B cell (primary cell): ENCODE measurements at regions not wholly inside any gene's neighbourhood (a gene's known extent, or its start where the extent isn't known, plus 50 kb on each side); places are given as distances from the start of the nearest gene placed in this dataset.

Source experiments
- ATAC-seq: fragments of 200-7000 bp; cut with Tn5 transposase; one replicate; pipeline ENCODE4 v1.10.0; 2021; ENCODE audit warnings: low read depth, mild to moderate bottlenecking, moderate number of reproducible peaks, moderate library complexity
- CTCF ChIA-PET: fragments of 350-600 bp; sonication (Branson Sonifier 250); formaldehyde crosslinking; loops from one replicate; lab custom pipeline; 2021; ENCODE audit warnings: antibody characterized with exemption, inconsistent platforms; lab: Charles Lee
- POLR2A ChIA-PET: fragments of 350-600 bp; sonication (Branson Sonifier 250); formaldehyde crosslinking; loops from one replicate; lab custom pipeline; 2021; ENCODE audit warnings: antibody characterized with exemption; lab: Charles Lee
- DNase-seq: peaks from one replicate; pipeline ENCODE4 v3.0.0; 2013
- H2AFZ ChIP-seq: 2 replicates; pipeline ENCODE4 v1.6.1; 2012; ENCODE audit warnings: mild to moderate bottlenecking, low read depth, low read length; ENCODE audit not compliant: insufficient read depth, poor library complexity, severe bottlenecking
- H3K27ac ChIP-seq, 2 donors: 1 replicate in 1 of 2; 2 replicates in 1 of 2; pipeline ENCODE4 v1.5.1; 2012 to 2013; ENCODE audit warnings: low read length in 2 of 2, mild to moderate bottlenecking in 2 of 2, moderate library complexity in 1 of 2
- H3K27me3 ChIP-seq, 4 experiments: fragments of 200-600 bp in 1 of 4; sonication (generic) in 1 of 4; replicated peaks in 1 of 4; 1 replicate in 2 of 4; 2 replicates in 2 of 4; pipeline versions ENCODE4 v1.6.1 to v1.7.0; 2013 to 2016; ENCODE audit warnings: low read length in 3 of 4, mild to moderate bottlenecking in 2 of 4, mixed read lengths in 1 of 4, moderate library complexity in 1 of 4; ENCODE audit not compliant: insufficient read depth in 4 of 4, control insufficient read depth in 3 of 4; ENCODE audit errors: control extremely low read depth in 1 of 4
- H3K36me3 ChIP-seq, 2 experiments: replicated peaks in 1 of 2; 1 replicate in 1 of 2; 2 replicates in 1 of 2; pipeline versions ENCODE4 v1.6.1 to v1.7.1; 2013; ENCODE audit warnings: low read length in 1 of 2; ENCODE audit not compliant: insufficient read depth in 2 of 2, control insufficient read depth in 1 of 2; ENCODE audit errors: control extremely low read depth in 1 of 2, extremely low read depth in 1 of 2
- H3K4me1 ChIP-seq, 2 donors: fragments of 200-600 bp in 1 of 2; sonication (generic) in 1 of 2; 1 replicate in 1 of 2; 2 replicates in 1 of 2; pipeline versions ENCODE4 v1.5.1 to v1.6.1; 2013 to 2017; ENCODE audit warnings: low read length in 2 of 2; ENCODE audit not compliant: control insufficient read depth in 2 of 2, insufficient read depth in 2 of 2
- H3K4me2 ChIP-seq: replicated peaks from 2 replicates; pipeline ENCODE3; 2012; ENCODE audit warnings: mild to moderate bottlenecking, low read depth, low read length; ENCODE audit not compliant: poor library complexity, severe bottlenecking
- H3K4me3 ChIP-seq, 5 experiments: fragments of 200-600 bp in 1 of 5; sonication (generic) in 1 of 5; 1 replicate in 3 of 5; 2 replicates in 2 of 5; pipeline versions ENCODE4 v1.5.1 to v1.7.0; 2011 to 2016; ENCODE audit warnings: low read length in 4 of 5, mild to moderate bottlenecking in 4 of 5, low read depth in 2 of 5, control low read depth in 1 of 5, moderate library complexity in 1 of 5; ENCODE audit not compliant: insufficient read depth in 1 of 5; ENCODE audit errors: control extremely low read depth in 1 of 5, extremely low read depth in 1 of 5
- H3K79me2 ChIP-seq: fragments of 200-600 bp; sonication (generic); one replicate; pipeline ENCODE4 v1.6.0; 2016; ENCODE audit warnings: low read length; ENCODE audit not compliant: control insufficient read depth, insufficient read depth
- H3K9ac ChIP-seq: fragments of 200-600 bp; sonication (generic); 2 replicates; pipeline ENCODE4 v1.6.1; 2017; ENCODE audit warnings: mild to moderate bottlenecking, low read length, moderate library complexity
- H3K9me3 ChIP-seq, 3 donors: one replicate each; pipeline versions ENCODE4 v1.6.1 to v1.7.1; 2013; ENCODE audit warnings: low read length in 2 of 3; ENCODE audit not compliant: control insufficient read depth in 2 of 3, insufficient read depth in 1 of 3; ENCODE audit errors: control extremely low read depth in 1 of 3
- H4K20me1 ChIP-seq: 2 replicates; pipeline ENCODE4 v1.6.0; 2012; ENCODE audit warnings: mild to moderate bottlenecking, low read length; ENCODE audit not compliant: insufficient read depth, control insufficient read depth, poor library complexity, severe bottlenecking
- H3K27ac Mint-ChIP-seq: one replicate; pipeline ENCODE4 v1.8.0; 2021; ENCODE audit warnings: mixed read lengths
- H3K27me3 Mint-ChIP-seq: one replicate; pipeline ENCODE4 v1.8.0; 2021; ENCODE audit warnings: mixed read lengths
- H3K4me1 Mint-ChIP-seq: one replicate; pipeline ENCODE4 v1.8.0; 2021; ENCODE audit warnings: mixed read lengths
- H3K4me3 Mint-ChIP-seq: one replicate; pipeline ENCODE4 v1.8.0; 2021; ENCODE audit warnings: mixed read lengths
- H3K9me3 Mint-ChIP-seq: one replicate; pipeline ENCODE4 v1.8.0; 2022; ENCODE audit warnings: mixed read lengths; ENCODE audit not compliant: insufficient read depth
- CTCF ChIP-seq: fragments of 200-600 bp; IDR thresholded peaks from one replicate; pipeline ENCODE4 v1.8.0; 2022; ENCODE audit warnings: antibody characterized with exemption, mild to moderate bottlenecking
- EZH2 ChIP-seq: IDR thresholded peaks from 2 replicates; pipeline ENCODE4 v1.6.1; 2012; ENCODE audit warnings: borderline replicate concordance, low read depth, mild to moderate bottlenecking, moderate library complexity, low read length; ENCODE audit not compliant: insufficient read depth, poor library complexity, severe bottlenecking
- WGBS: methylation state at CpG from one replicate; pipeline ENCODE4 v1.1.5; 2013; ENCODE audit warnings: missing lambda C conversion rate; ENCODE audit not compliant: insufficient coverage; 5-methylcytosine and 5-hydroxymethylcytosine counted together
- intact Hi-C: fragments of 100-400 bp; cut with micrococcal nuclease; formaldehyde crosslinking; loops from one replicate; pipeline ENCODE4 v1.10.0; 2022

GRCh38 chr20:24827603-24828295 is 121.3 kb upstream of the CST7 start:
- H3K9ac ChIP-seq: no peak overlapping the region
- 83% methylated on average over 3 of the region's 6 CpGs for WGBS
- H4K20me1 ChIP-seq: no peaks in the 10 kb centered on the region
- Mint-ChIP-seq H3K27ac (no peak overlapping the region), H3K27me3 (peaks cover 11% of the 10 kb centered on the region), H3K4me1 (no peaks in the 10 kb centered on the region), H3K4me3 (no peak overlapping the region), H3K9me3 (no peaks in the 10 kb centered on the region)
- H3K27ac ChIP-seq: no peak overlapping the region
- H3K4me2 ChIP-seq: no peak overlapping the region
- H3K36me3 ChIP-seq: no peaks in the 10 kb centered on the region
- intact Hi-C loops: no loop called here
- ATAC-seq: no peak
- peaks cover 0 to 3% (median 0%) of the 10 kb centered on the region in 3 donors for H3K9me3 ChIP-seq
- TF ChIP-seq CTCF: no peak
- no peak for TF ChIP-seq EZH2
- H3K79me2 ChIP-seq: no peaks in the 10 kb centered on the region
- ChIA-PET CTCF (no interaction called here), POLR2A (no interaction called here)
- no peak for DNase-seq
- no peaks in the 10 kb centered on the region for H3K27me3 ChIP-seq
- no peak overlapping the region for H2AFZ ChIP-seq
- H3K4me1 ChIP-seq: no peaks in the 10 kb centered on the region
- H3K4me3 ChIP-seq: no peak overlapping the region

- no peak overlapping the region for H3K4me3 ChIP-seq
- no peaks in the 10 kb centered on the region for H4K20me1 ChIP-seq
- ChIA-PET POLR2A (no interaction called here), CTCF (no interaction called here)
- peaks cover 0 to 3% (median 0%) of the 10 kb centered on the region in 3 donors for H3K9me3 ChIP-seq
- H3K36me3 ChIP-seq: no peaks in the 10 kb centered on the region
- Mint-ChIP-seq H3K27ac (no peak overlapping the region), H3K27me3 (peaks cover 6% of the 10 kb centered on the region), H3K4me3 (no peak overlapping the region), H3K4me1 (no peaks in the 10 kb centered on the region), H3K9me3 (no peaks in the 10 kb centered on the region)
- no peak overlapping the region for H3K4me2 ChIP-seq
- H3K9ac ChIP-seq: no peak overlapping the region
- ATAC-seq: no peak
- H3K4me1 ChIP-seq: no peaks in the 10 kb centered on the region
- intact Hi-C loops: no loop called here
- 79% methylated on average over 6 of the region's 8 CpGs for WGBS
- H3K79me2 ChIP-seq: no peaks in the 10 kb centered on the region
- no peaks in the 10 kb centered on the region for H3K27me3 ChIP-seq
- no peak overlapping the region for H3K27ac ChIP-seq
- DNase-seq: no peak
- no peak overlapping the region for H2AFZ ChIP-seq
- no peak for TF ChIP-seq CTCF
- TF ChIP-seq EZH2: no peak
Measured at GRCh38 chr20:24828992-24829648, 119.9 kb upstream of the CST7 start.
